GM04503 (cell line): ENCODE measurements at regions not wholly inside any gene's neighbourhood (a gene's known extent, or its start where the extent isn't known, plus 50 kb on each side); places are given as distances from the start of the nearest gene placed in this dataset.

Source experiments
- DNase-seq: peaks from one replicate; pipeline ENCODE4 v3.0.0-alpha.2; 2012; ENCODE audit warnings: low read depth

DNA sequence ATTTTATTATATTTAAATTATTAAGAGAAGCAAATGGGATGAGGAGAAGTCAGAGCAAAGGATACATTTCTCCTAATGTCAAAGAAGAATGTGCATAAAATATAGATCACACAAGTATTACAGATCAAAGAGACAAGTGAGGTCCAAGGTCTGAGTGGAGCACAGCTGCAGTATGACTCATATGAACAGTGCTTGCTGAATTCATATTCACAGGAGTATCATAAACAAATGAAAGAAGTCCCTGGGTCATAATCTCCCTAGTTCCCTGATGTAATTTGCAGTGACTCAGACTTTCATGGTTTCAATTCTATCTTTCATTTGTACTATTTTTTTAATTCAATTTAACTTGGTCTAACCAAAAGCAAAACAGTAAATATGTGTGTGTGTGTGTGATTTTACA, 499.0 kb upstream of the CCDC179 start:
- peak; percentile 76 for DNase-seq

DNA sequence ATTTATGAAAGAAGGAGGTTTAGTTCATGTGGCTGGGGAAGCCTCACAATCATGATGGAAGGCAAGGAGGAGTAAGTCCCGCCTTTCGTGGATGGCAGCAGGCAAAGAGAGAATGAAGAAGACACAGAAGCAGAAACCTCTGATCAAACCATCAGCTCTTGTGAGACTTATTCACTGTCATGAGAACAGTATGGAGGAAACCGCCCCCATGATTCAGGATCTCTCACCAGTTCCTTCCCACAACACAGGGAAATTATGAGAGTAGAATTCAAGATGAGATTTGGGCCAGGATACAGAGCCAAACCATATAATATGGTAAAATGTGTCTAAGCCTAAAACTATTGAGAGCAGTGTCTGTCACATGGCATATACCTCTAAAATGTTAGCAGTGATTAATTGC, 503.8 kb upstream of the CCDC179 start:
- DNase-seq = no peak

DNA sequence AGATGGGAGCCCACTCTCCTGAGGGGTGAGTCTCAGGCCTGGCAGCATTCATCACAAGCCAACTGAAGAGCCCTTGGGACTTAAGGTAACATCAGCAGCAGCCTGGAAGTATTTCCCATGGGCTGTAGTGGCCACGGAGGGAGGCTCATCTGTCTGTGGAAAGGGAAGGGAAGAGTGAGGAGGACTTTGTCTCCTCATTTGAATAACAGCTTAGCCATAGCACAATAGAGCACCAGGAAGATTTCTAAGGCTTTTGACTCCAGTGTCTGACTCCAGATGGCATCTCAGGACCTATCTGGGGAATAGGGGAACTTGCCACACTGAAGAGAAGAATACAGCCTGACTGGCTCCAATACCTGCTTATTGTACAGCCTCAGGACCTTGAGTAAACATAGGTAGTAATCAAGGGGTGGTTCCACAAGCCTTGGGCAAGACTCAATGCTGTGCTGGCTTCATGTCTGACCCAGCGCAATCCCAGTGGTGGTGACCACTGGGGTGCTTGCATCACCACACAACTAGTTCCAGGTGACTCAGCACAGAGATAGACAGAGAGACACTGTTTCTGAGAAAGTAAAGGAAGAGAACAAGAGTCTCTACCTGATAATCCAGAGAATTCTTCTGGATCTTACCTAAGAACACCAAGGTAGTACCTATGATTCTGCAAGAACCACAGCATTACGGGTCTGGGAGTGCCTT, 510.5 kb upstream of the CCDC179 start:
- DNase-seq = no peak

DNA sequence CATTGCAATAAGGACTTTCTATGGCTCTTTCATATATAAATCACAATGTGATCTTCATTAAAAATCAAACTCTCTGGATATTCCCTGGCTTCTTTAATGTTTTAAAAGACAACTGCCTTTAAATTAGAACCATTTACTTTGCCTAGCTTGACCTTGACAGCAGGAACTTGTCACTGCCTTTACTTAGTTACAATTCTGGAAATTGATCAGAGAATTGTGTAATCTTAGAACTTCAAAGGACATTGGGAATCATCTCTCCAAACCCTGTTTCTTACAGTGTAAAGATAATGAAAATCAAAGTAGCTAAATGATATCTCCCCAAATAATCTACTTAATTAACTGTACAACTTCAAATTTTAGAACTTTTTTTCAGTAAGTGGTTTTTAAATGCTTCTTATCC, 517.6 kb upstream of the CCDC179 start:
- DNase-seq = no peak

DNA sequence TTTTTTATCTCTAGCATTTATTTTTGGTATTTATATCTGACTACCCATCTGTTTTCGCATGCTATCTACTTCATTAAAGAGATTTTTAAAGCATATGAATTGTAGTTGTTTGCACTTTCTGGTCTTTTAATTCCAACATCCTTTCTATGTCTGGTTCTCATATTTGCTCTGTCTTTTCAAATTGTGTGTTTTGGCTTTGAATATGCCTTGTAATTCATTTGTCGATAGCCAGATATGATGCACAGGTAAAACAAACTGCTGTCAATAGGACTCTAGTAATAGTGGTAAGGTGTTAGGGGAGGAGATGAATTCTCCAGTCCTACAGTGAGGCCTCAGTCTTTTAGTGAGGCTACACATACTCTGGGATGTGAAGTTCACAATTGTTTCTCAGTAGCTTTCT, 530.8 kb upstream of the CCDC179 start:
- DNase-seq = no peak

DNA sequence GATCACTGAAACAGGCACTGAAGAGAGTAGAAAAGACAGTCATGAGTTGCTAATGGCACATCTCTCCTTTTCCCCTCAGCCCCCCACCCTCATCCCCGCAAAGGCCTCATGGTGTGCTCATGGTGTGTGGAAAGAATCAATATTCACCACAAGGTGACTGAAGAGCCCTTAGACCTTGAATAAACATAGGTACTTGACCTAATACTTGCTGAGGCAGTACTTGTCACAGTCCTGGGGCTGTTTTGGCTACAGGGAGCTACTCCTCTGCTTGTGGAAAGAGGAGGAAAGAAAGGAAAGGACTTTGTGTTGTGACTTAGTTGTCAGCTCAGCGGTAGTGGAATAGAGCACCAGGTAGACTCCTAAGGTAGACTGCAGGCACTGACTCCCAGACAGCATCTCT, 537.8 kb upstream of the CCDC179 start:
- no peak for DNase-seq

DNA sequence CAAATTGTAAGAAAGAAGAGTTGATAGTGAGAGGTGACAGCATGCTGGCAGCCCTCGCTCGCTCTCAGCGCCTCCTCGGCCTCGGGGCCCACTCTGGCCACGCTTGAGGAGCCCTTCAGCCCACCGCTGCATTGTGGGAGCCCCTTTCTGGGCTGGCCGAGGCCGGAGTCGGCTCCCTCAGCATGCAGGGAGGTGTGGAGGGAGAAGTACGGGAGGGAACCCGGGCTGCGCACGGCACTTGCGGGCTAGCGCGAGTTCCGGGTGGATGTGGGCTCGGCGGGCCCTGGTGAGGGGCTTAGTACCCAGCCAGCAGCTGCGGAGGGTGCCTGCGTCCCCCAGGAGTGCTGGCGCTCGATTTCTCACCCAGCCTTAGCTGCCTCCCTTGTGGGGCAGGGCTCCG, 539.7 kb upstream of the CCDC179 start:
- no peak for DNase-seq

DNA sequence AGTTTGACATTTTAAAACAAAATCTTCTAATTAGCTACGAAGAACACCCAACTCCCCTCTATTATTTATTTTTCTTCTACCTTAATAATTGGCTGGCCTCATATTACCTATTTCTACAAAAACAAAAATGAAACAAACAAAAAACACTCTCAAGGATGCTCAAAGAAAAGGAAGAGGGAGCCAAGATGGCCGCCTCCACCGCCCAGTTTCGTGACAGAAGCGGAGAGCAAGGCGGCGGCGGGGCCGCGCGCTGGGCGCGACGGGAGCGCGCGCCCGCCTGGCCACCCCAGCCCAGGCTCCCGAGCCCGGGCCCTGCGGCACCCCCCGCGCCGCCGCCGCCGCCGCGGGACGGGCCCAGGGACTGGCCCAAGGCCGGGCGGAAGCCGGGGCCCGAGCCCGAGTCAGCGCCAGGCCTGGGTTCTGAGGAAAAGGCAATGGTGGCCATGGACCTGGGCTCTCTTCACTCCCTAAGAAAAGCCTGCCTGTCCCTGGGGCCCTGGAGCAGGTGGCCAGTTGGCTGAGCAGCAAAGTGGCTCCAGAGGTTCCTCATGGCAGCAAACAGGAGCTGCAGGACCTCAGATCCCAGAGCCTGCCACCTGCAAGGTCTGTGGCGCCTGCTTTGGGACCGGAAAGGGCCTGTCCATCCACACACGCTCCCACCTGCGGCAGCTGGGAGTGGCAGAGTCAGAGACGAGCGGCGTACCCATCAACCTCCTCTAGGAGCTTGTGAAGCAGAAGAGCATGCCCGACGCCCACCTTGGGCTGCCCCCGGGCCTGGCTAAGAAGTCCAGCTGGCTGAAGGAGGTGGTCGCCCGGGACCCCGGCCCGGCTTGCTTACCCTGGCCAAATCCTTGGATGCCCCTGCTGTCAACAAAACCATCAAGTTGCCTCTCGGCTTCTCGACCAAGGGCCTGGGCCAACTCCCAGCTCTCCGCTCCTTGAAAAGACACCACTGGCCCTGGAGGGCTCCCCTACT, 543.2 kb upstream of the CCDC179 start:
- DNase-seq = no peak

DNA sequence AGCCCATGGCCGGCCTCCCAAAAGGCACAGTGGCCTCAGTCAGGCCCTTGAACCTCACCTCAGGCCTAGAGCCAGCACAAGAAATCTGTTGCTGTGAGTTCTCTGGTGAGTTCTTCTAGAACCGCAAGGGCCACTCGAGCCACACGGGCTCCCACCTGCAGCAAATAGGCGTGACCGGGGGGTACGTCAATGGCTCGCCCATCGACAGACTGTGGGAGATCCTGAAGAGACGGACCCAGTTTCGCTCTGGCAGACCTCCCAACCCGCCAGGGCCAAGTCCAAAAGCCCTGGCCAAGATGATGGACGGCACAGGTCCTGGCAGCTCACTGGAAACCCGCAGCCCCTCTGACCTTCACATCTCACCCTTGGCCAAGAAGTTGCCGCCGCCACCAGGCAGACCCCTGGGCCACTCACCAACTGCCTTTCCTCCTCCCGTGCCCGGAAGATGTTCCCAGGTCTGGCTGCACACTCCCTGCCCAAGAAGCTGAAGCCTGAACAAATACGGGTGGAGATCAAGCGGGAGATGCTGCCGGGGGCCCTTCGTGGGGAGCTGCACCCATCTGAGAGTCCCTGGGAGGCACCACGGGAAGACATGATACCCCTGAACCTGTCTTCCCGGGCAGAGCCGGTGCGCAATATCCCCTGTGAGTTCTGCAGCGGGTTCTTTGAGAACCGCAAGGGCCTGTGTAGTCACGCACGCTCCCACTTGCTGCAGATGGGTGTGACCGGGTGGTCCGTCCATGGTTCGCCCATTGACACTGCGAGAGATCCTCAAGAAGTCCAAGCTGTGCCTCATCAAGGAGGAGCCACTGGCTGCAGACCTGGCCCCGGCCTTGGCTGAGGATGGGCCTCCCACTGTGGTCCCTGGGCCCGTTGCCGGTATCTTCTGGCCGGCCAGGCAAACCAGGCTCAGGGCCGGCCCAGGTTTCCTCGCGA, 544.2 kb upstream of the CCDC179 start:
- DNase-seq = no peak

DNA sequence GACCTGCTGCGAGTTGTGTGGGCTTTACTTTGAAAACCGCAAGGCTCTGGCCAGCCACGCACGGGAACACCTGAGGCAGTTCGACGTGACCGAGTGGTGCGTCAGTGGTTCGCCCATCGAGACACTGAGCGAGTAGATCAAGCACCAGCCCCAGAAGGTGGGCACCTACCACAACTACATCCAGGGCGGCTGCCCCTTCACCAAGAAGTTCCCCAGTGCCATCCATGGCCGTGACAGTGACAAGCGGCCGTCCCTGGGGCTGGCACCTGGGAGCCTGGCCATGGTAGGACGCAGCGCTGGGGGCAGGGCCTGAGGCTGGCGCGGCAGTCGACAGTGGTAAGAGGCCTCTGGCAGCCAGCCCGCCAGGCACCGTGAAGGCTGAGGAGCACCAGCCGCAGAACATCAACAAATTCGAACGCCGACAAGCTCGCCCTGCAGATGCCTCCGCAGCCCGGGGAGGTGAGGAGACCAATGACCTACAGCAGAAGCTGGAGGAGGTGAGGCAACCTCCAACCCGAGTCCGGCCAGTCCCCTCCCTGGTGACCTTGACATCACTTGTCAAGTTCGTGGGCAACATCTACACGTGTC, 545.2 kb upstream of the CCDC179 start:
- DNase-seq = no peak

DNA sequence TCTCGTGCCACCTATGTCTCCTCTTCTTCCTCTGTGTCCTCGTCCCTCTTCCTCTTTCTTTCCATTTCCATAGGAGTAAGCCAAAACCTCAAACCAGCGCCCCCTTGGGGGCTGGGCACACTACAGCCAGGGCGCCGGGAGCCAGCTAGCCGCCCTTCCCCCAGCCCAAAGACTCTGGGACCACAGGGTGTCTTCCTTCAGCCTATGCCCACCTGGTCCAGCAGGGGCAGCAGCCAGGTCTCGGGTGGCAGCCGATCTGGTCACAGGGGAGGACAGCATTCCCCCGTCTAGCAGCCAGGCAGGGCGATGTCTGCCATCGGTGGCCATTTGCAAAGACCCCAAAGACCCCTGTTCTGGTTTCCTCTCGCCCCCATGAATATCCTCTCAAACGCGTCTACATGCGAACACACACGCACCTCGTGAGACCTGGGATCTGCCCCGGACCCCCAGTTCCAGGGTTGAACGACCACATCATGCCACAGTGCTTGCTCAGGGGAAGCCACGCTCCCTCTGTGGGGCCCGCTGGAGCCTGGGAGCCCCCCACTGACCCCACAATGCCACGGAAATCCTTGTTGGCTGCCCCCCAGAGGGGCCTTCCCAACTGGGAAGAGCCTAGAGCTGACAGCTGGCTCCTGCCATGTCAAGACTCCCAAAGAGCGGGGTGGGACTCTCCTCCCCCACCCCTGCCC, 546.0 kb upstream of the CCDC179 start:
- DNase-seq = no peak

DNA sequence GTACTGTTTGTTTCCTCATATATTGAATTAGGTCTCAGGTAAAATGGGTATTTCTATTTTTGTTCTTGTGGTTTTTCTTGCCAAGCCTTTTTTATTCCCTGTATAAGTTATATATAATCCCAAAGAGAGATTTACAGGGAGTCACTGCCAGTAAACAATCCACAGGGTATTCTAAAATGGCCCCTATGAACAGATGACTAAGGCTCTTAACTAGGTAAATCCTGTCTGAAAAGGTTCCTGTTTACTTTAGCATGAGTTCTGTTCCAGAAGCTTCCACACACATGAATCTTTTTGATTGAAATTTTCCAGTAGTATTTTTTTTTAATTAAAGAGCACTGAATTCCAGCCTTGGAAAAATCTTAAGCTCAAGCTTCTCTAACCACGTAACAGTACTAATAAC, 552.8 kb upstream of the CCDC179 start:
- no peak for DNase-seq

DNA sequence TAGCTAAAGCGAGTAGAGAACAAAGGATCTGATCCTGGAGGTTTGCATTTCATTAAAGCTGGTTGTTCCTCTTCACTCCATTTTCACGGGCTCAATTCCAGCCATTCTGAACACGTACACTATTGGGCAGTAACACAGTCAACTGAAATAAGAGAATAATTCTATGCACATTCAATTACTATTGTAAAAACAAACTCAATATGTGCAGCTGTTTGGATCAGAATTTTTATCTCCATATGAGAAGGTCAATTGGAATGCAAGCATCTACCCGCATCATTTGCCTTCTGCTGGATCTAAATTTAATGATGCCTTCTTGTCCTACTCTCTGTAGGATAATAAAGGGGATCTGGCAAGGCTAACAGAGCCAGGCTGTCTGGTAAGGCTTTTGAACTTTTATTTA, 562.8 kb upstream of the CCDC179 start:
- peak; percentile 54 for DNase-seq

DNA sequence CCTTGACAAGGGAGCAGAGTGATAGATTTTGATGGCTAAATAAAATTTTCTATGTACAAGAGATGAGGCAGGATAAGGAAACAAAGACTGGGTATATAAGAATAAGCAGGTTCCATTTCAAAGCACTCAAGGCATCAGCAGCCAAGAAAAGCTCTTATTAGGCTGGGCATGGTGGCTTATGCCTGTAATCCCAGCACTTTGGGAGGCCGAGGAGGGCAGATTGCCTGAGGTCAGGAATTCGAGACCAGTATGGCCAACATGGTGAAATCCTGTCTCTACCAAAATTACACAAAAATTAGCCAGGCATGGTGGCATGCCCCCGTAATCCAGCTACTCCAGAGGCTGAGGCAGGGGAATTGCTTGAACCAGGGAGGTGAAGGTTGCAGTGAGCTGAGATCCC, 563.4 kb upstream of the CCDC179 start:
- no peak for DNase-seq

DNA sequence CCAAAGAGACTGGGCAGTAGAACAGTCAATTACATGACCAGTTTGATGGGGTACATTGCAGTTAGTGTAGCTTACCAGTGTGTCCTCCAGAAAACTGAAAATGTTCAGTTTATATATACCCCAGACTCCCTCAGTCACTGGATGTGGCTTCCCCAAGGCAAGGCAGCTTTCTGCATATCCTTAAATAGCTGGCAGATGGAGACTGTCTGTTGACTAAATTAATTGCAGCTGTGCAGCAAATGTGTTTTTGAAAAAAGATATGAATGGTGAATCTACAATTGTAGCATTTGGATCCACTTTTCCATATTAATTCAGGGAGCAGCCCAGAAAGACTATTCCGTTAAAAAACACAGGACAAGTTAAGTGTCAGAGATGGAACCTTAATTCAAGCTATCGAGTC, 565.1 kb upstream of the CCDC179 start:
- peak; percentile 17 for DNase-seq

DNA sequence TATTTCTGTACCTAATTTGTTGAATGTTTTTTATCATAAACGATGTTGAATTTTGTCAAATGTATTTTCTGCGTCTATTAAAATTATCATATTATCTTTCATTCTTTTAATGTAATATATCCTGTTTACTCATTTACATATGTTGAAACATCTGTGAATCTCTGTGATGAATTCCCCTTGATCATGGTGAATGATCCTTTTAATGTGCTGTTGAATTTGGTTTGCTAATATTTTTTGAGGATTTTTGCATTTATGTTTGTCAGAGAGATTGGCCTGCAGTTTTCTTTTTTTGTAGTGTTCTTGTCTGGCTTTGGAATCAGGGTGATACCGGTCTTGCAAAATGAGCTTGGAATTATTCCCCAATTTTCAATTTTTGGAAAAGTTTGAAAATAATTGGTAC, 569.3 kb upstream of the CCDC179 start:
- no peak for DNase-seq

DNA sequence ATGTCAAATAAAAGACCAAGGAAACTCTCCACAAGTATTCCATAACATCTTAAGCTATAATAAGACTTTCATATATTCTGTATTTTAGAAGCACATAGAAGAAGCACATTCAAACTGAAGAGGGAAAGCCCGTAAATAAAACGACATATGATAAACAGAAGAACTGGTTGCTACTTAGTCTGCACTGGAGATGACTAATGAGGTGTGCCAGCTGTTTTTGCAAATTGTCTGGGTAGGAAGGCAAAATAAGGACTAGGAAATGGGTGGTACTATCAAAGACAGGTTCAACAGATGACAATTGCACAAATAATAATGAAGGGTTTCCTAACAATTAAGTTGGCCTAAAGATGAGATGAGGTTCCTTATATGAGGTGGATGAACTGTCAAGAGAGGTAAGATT, 593.2 kb upstream of the CCDC179 start:
- DNase-seq = no peak

DNA sequence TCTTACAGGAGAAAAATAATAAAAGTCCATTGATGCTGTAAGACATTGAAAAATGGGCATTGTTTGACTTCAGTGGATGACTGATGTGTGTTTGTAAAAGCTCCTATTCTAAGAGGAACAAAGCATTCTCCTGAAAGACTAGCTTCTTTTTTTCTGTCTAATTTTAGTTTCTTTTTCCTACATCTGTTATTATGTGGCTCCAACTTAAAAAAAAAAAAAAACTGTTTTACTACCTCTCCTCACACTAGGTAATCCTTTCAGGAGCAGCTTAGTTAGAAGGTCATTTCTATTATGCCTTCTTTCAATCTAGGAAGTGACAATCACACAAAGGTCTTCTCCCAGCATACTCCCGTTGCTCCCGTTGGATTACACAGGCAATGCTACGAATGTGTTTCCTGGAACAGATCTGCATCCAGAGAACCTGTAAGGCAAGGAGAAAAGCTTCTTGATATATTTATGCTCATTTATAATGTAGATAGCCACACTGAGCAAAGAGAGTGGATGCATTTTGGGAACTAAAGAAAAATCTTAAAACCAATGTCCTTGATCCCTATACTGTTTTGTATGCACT, 595.1 kb upstream of the CCDC179 start:
- DNase-seq = no peak

DNA sequence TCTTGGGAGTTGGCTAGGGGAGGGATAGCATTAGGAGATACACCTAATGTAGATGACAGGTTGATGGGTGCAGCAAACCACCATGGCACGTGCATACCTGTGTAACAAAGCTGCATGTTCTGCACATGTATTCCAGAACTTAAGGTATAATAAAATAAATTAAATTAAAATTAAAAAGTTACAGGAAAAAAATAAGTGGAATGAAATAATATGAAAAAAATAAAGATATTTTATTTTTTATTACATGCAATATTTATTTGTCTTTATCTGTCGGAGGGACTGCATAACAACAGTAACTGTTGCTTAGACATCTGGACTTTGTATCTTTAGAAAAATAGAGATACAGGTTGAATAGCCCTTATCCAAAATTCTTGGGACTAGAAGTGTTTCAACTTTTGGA, 597.4 kb upstream of the CCDC179 start:
- no peak for DNase-seq

DNA sequence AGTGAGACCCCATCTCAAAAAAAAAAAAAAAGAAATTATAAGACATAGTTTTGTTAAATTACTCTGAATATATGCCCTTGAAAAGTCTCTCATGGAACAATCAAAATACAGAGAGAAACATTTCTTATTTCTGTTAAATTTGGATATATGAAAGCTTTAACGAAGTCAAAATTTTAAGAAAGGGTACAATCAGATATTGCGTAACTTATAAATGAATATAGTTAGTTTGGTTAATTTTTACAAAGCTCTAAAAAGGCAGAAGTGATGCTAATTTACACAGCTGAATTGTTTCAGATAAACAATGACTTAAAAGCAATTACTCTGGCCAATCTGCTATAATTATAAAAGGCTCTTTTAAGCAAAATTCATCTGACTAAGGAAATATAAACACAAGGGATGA, 611.6 kb upstream of the CCDC179 start:
- DNase-seq = no peak

DNA sequence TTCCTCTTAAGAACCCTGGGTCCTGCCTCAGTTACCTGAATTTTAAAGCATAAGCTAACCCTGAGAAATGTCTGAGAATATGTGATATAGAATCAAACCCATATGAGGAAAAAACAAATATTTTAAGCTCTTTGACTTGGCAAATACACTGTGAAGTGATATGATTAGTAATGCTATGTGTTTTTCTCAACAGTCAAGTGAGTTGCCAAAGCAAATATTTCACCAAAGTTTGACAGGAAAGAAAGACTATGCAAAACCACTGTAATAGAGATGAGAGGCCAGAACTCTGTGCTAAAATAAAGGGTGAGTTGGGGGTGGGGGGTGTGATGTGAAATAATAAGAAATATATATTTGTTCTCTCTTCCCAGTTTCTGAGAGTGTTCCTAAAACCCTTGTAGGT, 613.5 kb upstream of the CCDC179 start:
- DNase-seq = no peak
